ENCODE measurements at regions not wholly inside any gene's neighbourhood (a gene's known extent, or its start where the extent isn't known, plus 50 kb on each side); places are given as distances from the start of the nearest gene placed in this dataset.

DNA sequence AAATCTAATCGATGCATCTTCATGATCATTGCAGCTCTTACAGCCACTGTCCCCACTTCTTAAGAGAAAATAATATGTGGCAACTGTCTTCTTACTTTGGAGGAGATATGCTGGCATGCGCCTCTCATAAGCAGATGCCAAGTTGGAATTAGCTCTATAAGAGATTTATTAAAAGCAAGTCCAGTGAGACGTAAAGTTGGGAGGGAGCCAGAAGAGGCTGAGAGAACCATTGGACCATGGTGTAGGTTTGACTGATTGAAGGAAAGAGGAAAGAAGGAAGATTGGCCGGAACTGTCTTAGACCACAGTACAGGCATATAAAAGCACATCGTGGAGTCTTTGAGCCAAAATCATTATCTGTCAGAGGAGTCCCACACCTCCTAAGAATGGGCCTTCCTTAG is 265.7 kb upstream of the ZC3H15 start:
- Histone ChIP-seq H3K27me3 (ENCODE audit: control insufficient read depth, insufficient read depth, low read length) (no peaks in the 10 kb centered on the region), H3K4me3 (ENCODE audit: low read depth in 2 of 2, low read length in 2 of 2) (no peak overlapping the region), H3K36me3 (ENCODE audit: control insufficient read depth, insufficient read depth, low read length) (no peaks in the 10 kb centered on the region), H3K4me1 (ENCODE audit: control insufficient read depth, insufficient read depth, low read length) (no peaks in the 10 kb centered on the region), H3K9me3 (ENCODE audit: control insufficient read depth, insufficient read depth, low read depth, low read length) (no peaks in the 10 kb centered on the region), H3K27ac (ENCODE audit: low read length) (no peak overlapping the region)
- DNase-seq (ENCODE audit: low read depth, low spot score) (no peak), ATAC-seq (no peak)
- intact Hi-C loops (cut with micrococcal nuclease; ENCODE audit: unreplicated experiment), result no loop called here
- in situ Hi-C loops (cut with HindIII; ENCODE audit: low pct_unique_long_range_greater_than_20kb, low sequenced_read_pairs), result no loop called here
- TF ChIP-seq TCF7L2 (IDR thresholded peaks at IDR 0.05; ENCODE audit: low read depth, low read length), result no peak
- TF ChIP-seq, protein P1, sequence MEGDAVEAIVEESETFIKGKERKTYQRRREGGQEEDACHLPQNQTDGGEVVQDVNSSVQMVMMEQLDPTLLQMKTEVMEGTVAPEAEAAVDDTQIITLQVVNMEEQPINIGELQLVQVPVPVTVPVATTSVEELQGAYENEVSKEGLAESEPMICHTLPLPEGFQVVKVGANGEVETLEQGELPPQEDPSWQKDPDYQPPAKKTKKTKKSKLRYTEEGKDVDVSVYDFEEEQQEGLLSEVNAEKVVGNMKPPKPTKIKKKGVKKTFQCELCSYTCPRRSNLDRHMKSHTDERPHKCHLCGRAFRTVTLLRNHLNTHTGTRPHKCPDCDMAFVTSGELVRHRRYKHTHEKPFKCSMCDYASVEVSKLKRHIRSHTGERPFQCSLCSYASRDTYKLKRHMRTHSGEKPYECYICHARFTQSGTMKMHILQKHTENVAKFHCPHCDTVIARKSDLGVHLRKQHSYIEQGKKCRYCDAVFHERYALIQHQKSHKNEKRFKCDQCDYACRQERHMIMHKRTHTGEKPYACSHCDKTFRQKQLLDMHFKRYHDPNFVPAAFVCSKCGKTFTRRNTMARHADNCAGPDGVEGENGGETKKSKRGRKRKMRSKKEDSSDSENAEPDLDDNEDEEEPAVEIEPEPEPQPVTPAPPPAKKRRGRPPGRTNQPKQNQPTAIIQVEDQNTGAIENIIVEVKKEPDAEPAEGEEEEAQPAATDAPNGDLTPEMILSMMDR (IDR thresholded peaks at IDR 0.05), result no peak
- no peak for TF ChIP-seq POLR2AphosphoS5 (IDR thresholded peaks at IDR 0.05; ENCODE audit: low read depth, low read length)
- TF ChIP-seq SIN3A (IDR thresholded peaks at IDR 0.05; ENCODE audit: borderline replicate concordance, insufficient read depth, low read depth, low read length), result no peak
- POLR2A ChIA-PET, result interaction anchor here (0.7 kb wide), 1 partner anchor 62 kb away, joined by 3 read pairs; no protein-coding TSS in a partner anchor
- BruUV-seq (replicated peaks), result no TSS peak
- CTCF ChIA-PET, result no interaction called here

DNA sequence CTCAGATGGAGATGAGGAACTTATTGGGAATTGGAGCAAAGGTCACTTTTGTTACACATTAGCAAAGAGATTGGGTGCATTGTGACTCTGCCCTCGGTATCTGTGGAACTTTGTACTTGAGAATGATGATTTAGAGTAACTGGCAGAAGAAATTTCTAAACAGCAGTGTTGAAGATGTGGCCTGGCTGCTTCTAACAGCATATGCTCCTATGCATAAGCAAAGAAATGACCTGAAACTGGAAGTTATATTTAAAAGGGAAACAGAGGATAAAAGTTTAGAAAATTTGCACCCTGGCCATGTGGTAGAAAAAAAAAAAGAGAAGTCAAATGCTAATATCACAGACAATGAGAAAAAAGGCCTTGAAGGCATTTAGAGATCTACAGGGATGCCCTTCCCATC is 256.8 kb upstream of the ZC3H15 start:
- H3K9me3 ChIP-seq (ENCODE audit: control insufficient read depth, insufficient read depth, low read depth, low read length), result no peaks in the 10 kb centered on the region
- no peak overlapping the region for H3K4me3 ChIP-seq (ENCODE audit: low read depth in 2 of 2, low read length in 2 of 2)
- no TSS peak for BruUV-seq (replicated peaks)
- CTCF ChIA-PET, result no interaction called here
- TF ChIP-seq SIN3A (IDR thresholded peaks at IDR 0.05; ENCODE audit: borderline replicate concordance, insufficient read depth, low read depth, low read length) (no peak), TCF7L2 (IDR thresholded peaks at IDR 0.05; ENCODE audit: low read depth, low read length) (no peak)
- TF ChIP-seq, protein P1 (IDR thresholded peaks at IDR 0.05), result no peak
- no peaks in the 10 kb centered on the region for H3K4me1 ChIP-seq (ENCODE audit: control insufficient read depth, insufficient read depth, low read length)
- intact Hi-C loops (cut with micrococcal nuclease; ENCODE audit: unreplicated experiment), result no loop called here
- no peak overlapping the region for H3K27ac ChIP-seq (ENCODE audit: low read length)
- no peaks in the 10 kb centered on the region for H3K27me3 ChIP-seq (ENCODE audit: control insufficient read depth, insufficient read depth, low read length)
- in situ Hi-C loops (cut with HindIII; ENCODE audit: low pct_unique_long_range_greater_than_20kb, low sequenced_read_pairs), result no loop called here
- ATAC-seq (no peak), DNase-seq (ENCODE audit: low read depth, low spot score) (no peak)
- POLR2A ChIA-PET, result no interaction called here
- H3K36me3 ChIP-seq (ENCODE audit: control insufficient read depth, insufficient read depth, low read length), result no peaks in the 10 kb centered on the region

DNA sequence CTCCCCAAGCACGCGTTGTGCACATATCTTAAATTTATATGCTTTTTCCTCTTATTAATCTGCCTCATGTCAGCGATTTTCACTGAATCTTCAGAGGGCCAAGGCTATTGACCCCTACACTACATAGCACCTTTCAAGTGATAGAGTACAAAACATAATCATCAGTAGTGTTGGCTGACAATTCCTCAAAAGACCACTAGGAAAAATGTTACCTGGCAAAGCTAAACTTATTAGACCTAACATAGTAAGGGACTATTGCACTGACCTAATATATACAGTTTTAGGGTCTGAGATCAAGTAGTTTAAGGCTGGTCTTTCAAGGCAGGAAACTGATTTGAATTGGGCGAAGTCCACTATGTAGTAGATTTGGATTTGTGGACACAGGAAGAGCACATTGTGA is 244.2 kb upstream of the ZC3H15 start:
- no peak for DNase-seq (ENCODE audit: low read depth, low spot score)
- Histone ChIP-seq H3K27me3 (ENCODE audit: control insufficient read depth, insufficient read depth, low read length) (no peaks in the 10 kb centered on the region), H3K36me3 (ENCODE audit: control insufficient read depth, insufficient read depth, low read length) (no peaks in the 10 kb centered on the region), H3K27ac (ENCODE audit: low read length) (no peak overlapping the region), H3K4me3 (ENCODE audit: low read depth in 2 of 2, low read length in 2 of 2) (no peak overlapping the region), H3K9me3 (ENCODE audit: control insufficient read depth, insufficient read depth, low read depth, low read length) (no peaks in the 10 kb centered on the region), H3K4me1 (ENCODE audit: control insufficient read depth, insufficient read depth, low read length) (no peaks in the 10 kb centered on the region)
- in situ Hi-C loops (cut with HindIII; ENCODE audit: low pct_unique_long_range_greater_than_20kb, low sequenced_read_pairs), result no loop called here
- BruUV-seq (replicated peaks), result no TSS peak
- ATAC-seq, result no peak
- CTCF ChIA-PET, result interaction anchor here (0.6 kb wide), 1 partner anchor 105 kb away, joined by 3 read pairs; no protein-coding TSS in a partner anchor
- TF ChIP-seq POLR2AphosphoS5 (IDR thresholded peaks at IDR 0.05; ENCODE audit: low read depth, low read length) (no peak), SIN3A (IDR thresholded peaks at IDR 0.05; ENCODE audit: borderline replicate concordance, insufficient read depth, low read depth, low read length) (no peak)
- intact Hi-C loops (cut with micrococcal nuclease; ENCODE audit: unreplicated experiment), result no loop called here
- POLR2A ChIA-PET, result interaction anchor here (0.6 kb wide), 1 partner anchor 365 kb away, joined by 5 read pairs; no protein-coding TSS in a partner anchor

Data from Panc1 (cell line).